WTC11 (cell line): ENCODE measurements at regions not wholly inside any gene's neighbourhood (a gene's known extent, or its start where the extent isn't known, plus 50 kb on each side); places are given as distances from the start of the nearest gene placed in this dataset.

Experiments
- ATAC-seq: fragments of 200-7000 bp; cut with Tn5 transposase; 2 replicates; pipeline ENCODE4 v1.10.0; 2021; ENCODE audit warnings: mild to moderate bottlenecking, moderate library complexity
- CTCF ChIA-PET: fragments of 300-600 bp; sonication (Branson Sonifier 250); formaldehyde crosslinking; loops from one replicate; lab custom pipeline; 2021; ENCODE audit warnings: antibody characterized with exemption; lab: Charles Lee
- POLR2A ChIA-PET: fragments of 350-600 bp; sonication (Branson Sonifier 250); formaldehyde crosslinking; loops from one replicate; lab custom pipeline; 2021; ENCODE audit warnings: antibody characterized with exemption; lab: Charles Lee
- DNase-seq: peaks from one replicate; pipeline ENCODE4 v3.0.0; 2021; ENCODE audit warnings: low spot score
- H3K27ac Mint-ChIP-seq: 2 replicates; pipeline ENCODE4 v1.8.0; 2021; ENCODE audit warnings: mixed read lengths
- H3K27me3 Mint-ChIP-seq: 2 replicates; pipeline ENCODE4 v1.8.0; 2021; ENCODE audit warnings: low read depth, mild to moderate bottlenecking, moderate library complexity, mixed read lengths
- H3K36me3 Mint-ChIP-seq: 2 replicates; pipeline ENCODE4 v1.8.0; 2021; ENCODE audit warnings: mixed read lengths
- H3K4me1 Mint-ChIP-seq: 2 replicates; pipeline ENCODE4 v1.8.0; 2022; ENCODE audit warnings: mixed read lengths
- H3K4me3 Mint-ChIP-seq: 2 replicates; pipeline ENCODE4 v1.8.0; 2021; ENCODE audit warnings: mild to moderate bottlenecking, moderate library complexity, mixed read lengths
- H3K9me3 Mint-ChIP-seq: 2 replicates; pipeline ENCODE4 v1.8.0; 2021; ENCODE audit warnings: mixed read lengths
- ATF1 ChIP-seq: sonication (generic); formaldehyde crosslinking; IDR thresholded peaks from 2 replicates; pipeline ENCODE4 v1.8.1; 2023; ENCODE audit warnings: mild to moderate bottlenecking, moderate library complexity, missing genetic modification reagents
- FOXJ3 ChIP-seq: sonication (generic); formaldehyde crosslinking; IDR thresholded peaks from 2 replicates; pipeline ENCODE4 v1.9.0; 2021; ENCODE audit warnings: missing genetic modification reagents, mild to moderate bottlenecking, borderline replicate concordance
- GABPB1 ChIP-seq: sonication (generic); formaldehyde crosslinking; IDR thresholded peaks from 2 replicates; pipeline ENCODE4 v1.8.1; 2023; ENCODE audit warnings: mild to moderate bottlenecking, missing genetic modification reagents
- IRF2 ChIP-seq: sonication (generic); formaldehyde crosslinking; IDR thresholded peaks from 2 replicates; pipeline ENCODE4 v1.8.0; 2022; ENCODE audit warnings: low read depth, missing genetic modification reagents, borderline replicate concordance
- JAZF1 ChIP-seq: fragments of 250-450 bp; sonication (Bioruptor Pico); IDR thresholded peaks from 2 replicates; pipeline ENCODE4 v1.9.0; 2021; ENCODE audit warnings: moderate library complexity, mild to moderate bottlenecking, inconsistent platforms
- MYBL2 ChIP-seq: sonication (generic); formaldehyde crosslinking; IDR thresholded peaks from 2 replicates; pipeline ENCODE4 v1.8.1; 2023; ENCODE audit warnings: mild to moderate bottlenecking, moderate library complexity, missing genetic modification reagents
- OVOL2 ChIP-seq: fragments of 250-450 bp; sonication (Bioruptor Pico); IDR thresholded peaks from 2 replicates; pipeline ENCODE4 v1.9.0; 2021; ENCODE audit warnings: mild to moderate bottlenecking, borderline replicate concordance
- RELA ChIP-seq: sonication (generic); formaldehyde crosslinking; IDR thresholded peaks from 2 replicates; pipeline ENCODE4 v1.8.1; 2022; ENCODE audit warnings: missing genetic modification reagents, mild to moderate bottlenecking, borderline replicate concordance
- SMAD3 ChIP-seq: sonication (generic); formaldehyde crosslinking; IDR thresholded peaks from 2 replicates; pipeline ENCODE4 v1.8.0; 2022; ENCODE audit warnings: missing genetic modification reagents, mild to moderate bottlenecking, borderline replicate concordance
- SOX15 ChIP-seq: fragments of 250-450 bp; sonication (Bioruptor Pico); IDR thresholded peaks from 2 replicates; pipeline ENCODE4 v1.9.0; 2021; ENCODE audit warnings: mild to moderate bottlenecking
- TEAD4 ChIP-seq: sonication (generic); formaldehyde crosslinking; IDR thresholded peaks from 2 replicates; pipeline ENCODE4 v1.8.0; 2022; ENCODE audit warnings: mild to moderate bottlenecking, missing genetic modification reagents
- ZBTB21 ChIP-seq: sonication (generic); formaldehyde crosslinking; IDR thresholded peaks from 2 replicates; pipeline ENCODE4 v1.8.1; 2023; ENCODE audit warnings: mild to moderate bottlenecking, missing genetic modification reagents, borderline replicate concordance
- ZNF121 ChIP-seq: sonication (generic); formaldehyde crosslinking; IDR thresholded peaks from 2 replicates; pipeline ENCODE4 v1.8.0; 2023; ENCODE audit warnings: missing genetic modification reagents
- ZNF219 ChIP-seq: sonication (generic); formaldehyde crosslinking; IDR thresholded peaks from 2 replicates; pipeline ENCODE4 v1.8.0; 2023; ENCODE audit warnings: missing genetic modification reagents, mild to moderate bottlenecking, borderline replicate concordance
- ZNF423 ChIP-seq: fragments of 250-450 bp; sonication (Bioruptor Pico); IDR thresholded peaks from 2 replicates; pipeline ENCODE4 v2.1.2; 2022; ENCODE audit warnings: mild to moderate bottlenecking, moderate library complexity
- TF ChIP-seq, protein P1 (sequence below): sonication (generic); formaldehyde crosslinking; IDR thresholded peaks from 2 replicates; pipeline ENCODE4 v1.8.0; 2022; ENCODE audit warnings: mild to moderate bottlenecking, missing genetic modification reagents
- TF ChIP-seq, protein P2 (sequence below): fragments of 250-450 bp; sonication (Bioruptor Pico); IDR thresholded peaks from 2 replicates; pipeline ENCODE4 v1.9.0; 2021; ENCODE audit warnings: moderate library complexity, mild to moderate bottlenecking, inconsistent platforms, borderline replicate concordance
- TF ChIP-seq, protein P3 (sequence below): fragments of 250-450 bp; sonication (Bioruptor Pico); IDR thresholded peaks from 2 replicates; pipeline ENCODE4 v1.9.0; 2021; ENCODE audit warnings: mild to moderate bottlenecking
- TF ChIP-seq, protein P4 (sequence below): fragments of 250-450 bp; sonication (Bioruptor Pico); IDR thresholded peaks from 2 replicates; pipeline ENCODE4 v2.1.2; 2022; ENCODE audit warnings: mild to moderate bottlenecking, moderate library complexity
- TF ChIP-seq, protein P5 (sequence below): sonication (generic); formaldehyde crosslinking; IDR thresholded peaks from 2 replicates; pipeline ENCODE4 v1.8.0; 2023; ENCODE audit warnings: mild to moderate bottlenecking, missing genetic modification reagents
- TF ChIP-seq, protein P6 (sequence below): sonication (generic); formaldehyde crosslinking; IDR thresholded peaks from 2 replicates; pipeline ENCODE4 v1.8.1; 2022; ENCODE audit warnings: mild to moderate bottlenecking, moderate library complexity, missing genetic modification reagents
- TF ChIP-seq, protein P7 (sequence below): fragments of 250-450 bp; sonication (Bioruptor Pico); IDR thresholded peaks from 2 replicates; pipeline ENCODE4 v1.9.0; 2021; ENCODE audit warnings: mild to moderate bottlenecking

DNA sequence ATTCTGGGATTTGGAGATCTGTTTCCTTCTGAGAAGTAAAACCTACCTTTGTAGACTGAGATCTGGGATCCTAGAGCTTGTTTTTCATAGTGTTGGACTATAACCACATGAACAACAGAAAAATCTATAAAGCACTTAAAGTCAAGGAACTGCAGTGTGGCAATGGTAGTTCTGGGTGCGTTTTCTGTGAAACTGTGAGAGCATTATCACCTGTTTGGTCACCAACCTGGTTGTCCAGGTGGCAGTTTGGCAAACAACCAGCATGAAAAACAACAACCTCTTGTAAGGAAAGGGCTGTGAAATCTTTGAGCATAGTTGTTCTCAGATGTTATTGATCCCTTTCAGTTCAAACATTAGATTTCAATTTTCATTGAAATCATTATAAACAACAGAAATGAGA lies 215.8 kb upstream of the CITED2 start (continued):
- no peak for TF ChIP-seq IRF2
- TF ChIP-seq OVOL2 (CRISPR knock-in tag) = no peak
- TF ChIP-seq JAZF1 (CRISPR knock-in tag) = no peak

DNA sequence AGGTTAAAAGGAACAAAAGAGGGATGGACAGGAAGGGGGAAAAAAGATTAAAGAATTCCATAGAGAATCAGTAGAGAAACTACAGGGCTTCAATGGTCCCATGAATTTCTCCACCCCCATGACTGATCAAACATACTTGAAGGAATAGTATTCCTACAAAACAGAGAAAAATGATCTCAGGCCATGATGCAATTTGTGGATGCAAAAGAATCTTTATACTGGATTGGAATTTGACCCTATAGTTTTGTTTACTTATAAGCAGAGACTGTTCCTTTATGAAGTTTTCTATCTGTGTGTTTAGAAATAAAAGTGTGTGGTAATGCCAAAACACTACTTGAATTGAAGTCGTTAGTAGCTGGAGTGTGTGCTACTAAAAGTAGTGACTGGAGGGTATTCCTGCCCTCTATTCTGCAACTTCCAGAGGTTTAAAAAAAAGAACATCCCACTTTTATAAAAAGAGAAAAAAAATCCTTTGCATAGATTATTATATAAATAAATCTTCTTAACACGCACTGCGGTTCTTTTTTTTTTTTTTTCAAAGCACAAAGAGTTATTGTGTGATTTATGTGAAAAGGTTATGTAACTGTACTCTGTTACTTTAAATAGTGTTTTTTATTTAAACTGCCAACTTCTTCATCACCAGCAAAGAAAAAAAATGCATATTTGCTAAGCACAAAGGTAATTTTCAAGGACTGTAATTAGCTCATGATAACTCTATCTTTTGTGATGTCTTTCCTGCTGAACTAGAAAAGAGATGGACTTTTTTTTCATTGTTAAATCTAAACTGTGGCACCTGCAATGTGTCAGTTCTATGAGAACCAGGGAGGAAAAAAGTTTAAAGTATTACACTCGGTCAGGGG lies 214.5 kb upstream of the CITED2 start:
- H3K4me3 Mint-ChIP-seq = no peak overlapping the region
- no peak overlapping the region for H3K27ac Mint-ChIP-seq
- H3K36me3 Mint-ChIP-seq = no peaks in the 10 kb centered on the region
- peaks cover 9% of the 10 kb centered on the region; the same call in 1 of the 2 replicates for H3K4me1 Mint-ChIP-seq
- POLR2A ChIA-PET = no interaction called here
- peak; percentile 77 for TF ChIP-seq GABPB1 (CRISPR knock-in tag)
- no peak for TF ChIP-seq ATF1
- ATAC-seq = no peak
- H3K27me3 Mint-ChIP-seq = no peaks in the 10 kb centered on the region
- H3K9me3 Mint-ChIP-seq = no peaks in the 10 kb centered on the region
- no peak for DNase-seq
- CTCF ChIA-PET = no interaction called here

DNA sequence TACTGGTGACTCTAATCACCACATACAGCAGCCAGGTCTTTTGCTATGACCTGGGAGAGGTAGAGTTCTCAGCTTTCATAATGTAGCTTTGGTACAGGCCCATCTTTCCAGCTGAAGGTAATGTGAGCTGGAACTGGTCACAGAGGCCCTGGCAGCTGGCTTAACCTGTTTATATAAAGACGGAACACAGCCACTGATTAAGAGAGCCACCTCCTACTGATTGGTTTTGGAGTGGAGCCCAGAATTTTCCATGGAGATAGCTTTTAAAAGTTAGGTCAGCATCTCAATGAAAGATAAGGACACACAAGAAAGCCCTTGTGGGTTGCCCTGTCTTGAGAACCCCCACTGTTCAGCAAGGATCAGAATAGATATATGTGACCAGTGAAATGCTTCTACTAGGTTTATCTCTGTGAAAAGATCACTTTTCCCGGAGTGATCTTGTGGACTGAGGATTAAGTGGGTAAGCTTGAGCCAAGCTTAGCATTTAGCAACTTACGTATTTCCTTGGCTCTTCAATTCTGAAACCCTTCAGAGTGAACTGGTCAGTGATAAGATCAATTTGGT lies 213.7 kb upstream of the CITED2 start:
- H3K27me3 Mint-ChIP-seq = no peaks in the 10 kb centered on the region
- no peak overlapping the region for H3K4me3 Mint-ChIP-seq
- POLR2A ChIA-PET = interaction anchor here (1.4 kb wide), 1 partner anchor 213 kb away, joined by 10 read pairs; no protein-coding TSS in a partner anchor
- no peak for TF ChIP-seq SOX15 (CRISPR knock-in tag)
- TF ChIP-seq ZBTB21 = no peak
- TF ChIP-seq, protein P1, sequence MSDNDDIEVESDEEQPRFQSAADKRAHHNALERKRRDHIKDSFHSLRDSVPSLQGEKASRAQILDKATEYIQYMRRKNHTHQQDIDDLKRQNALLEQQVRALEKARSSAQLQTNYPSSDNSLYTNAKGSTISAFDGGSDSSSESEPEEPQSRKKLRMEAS = no peak
- no peak for TF ChIP-seq ATF1
- TF ChIP-seq, protein P2, sequence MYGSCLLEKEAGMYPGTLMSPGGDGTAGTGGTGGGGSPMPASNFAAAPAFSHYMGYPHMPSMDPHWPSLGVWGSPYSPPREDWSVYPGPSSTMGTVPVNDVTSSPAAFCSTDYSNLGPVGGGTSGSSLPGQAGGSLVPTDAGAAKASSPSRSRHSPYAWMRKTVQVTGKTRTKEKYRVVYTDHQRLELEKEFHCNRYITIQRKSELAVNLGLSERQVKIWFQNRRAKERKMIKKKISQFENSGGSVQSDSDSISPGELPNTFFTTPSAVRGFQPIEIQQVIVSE = no peak
- TF ChIP-seq, protein P3, sequence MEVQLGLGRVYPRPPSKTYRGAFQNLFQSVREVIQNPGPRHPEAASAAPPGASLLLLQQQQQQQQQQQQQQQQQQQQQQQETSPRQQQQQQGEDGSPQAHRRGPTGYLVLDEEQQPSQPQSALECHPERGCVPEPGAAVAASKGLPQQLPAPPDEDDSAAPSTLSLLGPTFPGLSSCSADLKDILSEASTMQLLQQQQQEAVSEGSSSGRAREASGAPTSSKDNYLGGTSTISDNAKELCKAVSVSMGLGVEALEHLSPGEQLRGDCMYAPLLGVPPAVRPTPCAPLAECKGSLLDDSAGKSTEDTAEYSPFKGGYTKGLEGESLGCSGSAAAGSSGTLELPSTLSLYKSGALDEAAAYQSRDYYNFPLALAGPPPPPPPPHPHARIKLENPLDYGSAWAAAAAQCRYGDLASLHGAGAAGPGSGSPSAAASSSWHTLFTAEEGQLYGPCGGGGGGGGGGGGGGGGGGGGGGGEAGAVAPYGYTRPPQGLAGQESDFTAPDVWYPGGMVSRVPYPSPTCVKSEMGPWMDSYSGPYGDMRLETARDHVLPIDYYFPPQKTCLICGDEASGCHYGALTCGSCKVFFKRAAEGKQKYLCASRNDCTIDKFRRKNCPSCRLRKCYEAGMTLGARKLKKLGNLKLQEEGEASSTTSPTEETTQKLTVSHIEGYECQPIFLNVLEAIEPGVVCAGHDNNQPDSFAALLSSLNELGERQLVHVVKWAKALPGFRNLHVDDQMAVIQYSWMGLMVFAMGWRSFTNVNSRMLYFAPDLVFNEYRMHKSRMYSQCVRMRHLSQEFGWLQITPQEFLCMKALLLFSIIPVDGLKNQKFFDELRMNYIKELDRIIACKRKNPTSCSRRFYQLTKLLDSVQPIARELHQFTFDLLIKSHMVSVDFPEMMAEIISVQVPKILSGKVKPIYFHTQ = no peak
- TF ChIP-seq RELA = no peak
- TF ChIP-seq FOXJ3 (CRISPR knock-in tag) = no peak
- no peak for TF ChIP-seq ZNF423
- TF ChIP-seq ZNF121 (CRISPR knock-in tag) = no peak
- no peak for TF ChIP-seq MYBL2
- no peaks in the 10 kb centered on the region for H3K36me3 Mint-ChIP-seq
- DNase-seq = no peak
- ATAC-seq = no peak
- CTCF ChIA-PET = no interaction called here
- H3K9me3 Mint-ChIP-seq = no peaks in the 10 kb centered on the region
- no peak overlapping the region for H3K27ac Mint-ChIP-seq
- H3K4me1 Mint-ChIP-seq = peaks cover 9% of the 10 kb centered on the region; the same call in 1 of the 2 replicates

DNA sequence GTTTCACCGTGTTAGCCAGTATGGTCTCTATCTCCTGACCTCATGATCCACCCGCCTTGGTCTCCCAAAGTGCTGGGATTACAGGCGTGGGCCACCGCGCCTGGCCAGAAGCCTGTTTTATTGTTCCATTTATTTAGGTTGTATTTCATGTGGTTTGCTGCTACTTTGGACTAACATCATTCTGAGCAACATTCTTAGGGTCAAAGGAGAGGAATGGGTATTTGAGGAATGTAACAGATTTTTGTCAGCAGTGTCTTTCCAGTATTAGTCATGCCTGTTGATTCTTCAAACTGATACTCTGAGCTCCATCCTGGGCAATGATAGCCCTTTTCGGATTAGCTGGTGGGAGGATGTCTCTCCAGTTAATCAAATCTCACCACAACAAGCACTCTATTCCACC lies 213.0 kb upstream of the CITED2 start:
- Mint-ChIP-seq H3K36me3 (no peaks in the 10 kb centered on the region), H3K9me3 (no peaks in the 10 kb centered on the region), H3K4me1 (peaks cover 9% of the 10 kb centered on the region; the same call in 1 of the 2 replicates), H3K27me3 (no peaks in the 10 kb centered on the region), H3K27ac (no peak overlapping the region), H3K4me3 (no peak overlapping the region)
- CTCF ChIA-PET = no interaction called here
- DNase-seq (no peak), ATAC-seq (no peak)
- POLR2A ChIA-PET = interaction anchor here (1.4 kb wide), 1 partner anchor 212 kb away, joined by 10 read pairs; no protein-coding TSS in a partner anchor
- TF ChIP-seq, protein P4, sequence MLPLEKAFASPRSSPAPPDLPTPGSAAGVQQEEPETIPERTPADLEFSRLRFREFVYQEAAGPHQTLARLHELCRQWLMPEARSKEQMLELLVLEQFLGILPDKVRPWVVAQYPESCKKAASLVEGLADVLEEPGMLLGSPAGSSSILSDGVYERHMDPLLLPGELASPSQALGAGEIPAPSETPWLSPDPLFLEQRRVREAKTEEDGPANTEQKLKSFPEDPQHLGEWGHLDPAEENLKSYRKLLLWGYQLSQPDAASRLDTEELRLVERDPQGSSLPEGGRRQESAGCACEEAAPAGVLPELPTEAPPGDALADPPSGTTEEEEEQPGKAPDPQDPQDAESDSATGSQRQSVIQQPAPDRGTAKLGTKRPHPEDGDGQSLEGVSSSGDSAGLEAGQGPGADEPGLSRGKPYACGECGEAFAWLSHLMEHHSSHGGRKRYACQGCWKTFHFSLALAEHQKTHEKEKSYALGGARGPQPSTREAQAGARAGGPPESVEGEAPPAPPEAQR (CRISPR knock-in tag) = no peak
- TF ChIP-seq, protein P5, sequence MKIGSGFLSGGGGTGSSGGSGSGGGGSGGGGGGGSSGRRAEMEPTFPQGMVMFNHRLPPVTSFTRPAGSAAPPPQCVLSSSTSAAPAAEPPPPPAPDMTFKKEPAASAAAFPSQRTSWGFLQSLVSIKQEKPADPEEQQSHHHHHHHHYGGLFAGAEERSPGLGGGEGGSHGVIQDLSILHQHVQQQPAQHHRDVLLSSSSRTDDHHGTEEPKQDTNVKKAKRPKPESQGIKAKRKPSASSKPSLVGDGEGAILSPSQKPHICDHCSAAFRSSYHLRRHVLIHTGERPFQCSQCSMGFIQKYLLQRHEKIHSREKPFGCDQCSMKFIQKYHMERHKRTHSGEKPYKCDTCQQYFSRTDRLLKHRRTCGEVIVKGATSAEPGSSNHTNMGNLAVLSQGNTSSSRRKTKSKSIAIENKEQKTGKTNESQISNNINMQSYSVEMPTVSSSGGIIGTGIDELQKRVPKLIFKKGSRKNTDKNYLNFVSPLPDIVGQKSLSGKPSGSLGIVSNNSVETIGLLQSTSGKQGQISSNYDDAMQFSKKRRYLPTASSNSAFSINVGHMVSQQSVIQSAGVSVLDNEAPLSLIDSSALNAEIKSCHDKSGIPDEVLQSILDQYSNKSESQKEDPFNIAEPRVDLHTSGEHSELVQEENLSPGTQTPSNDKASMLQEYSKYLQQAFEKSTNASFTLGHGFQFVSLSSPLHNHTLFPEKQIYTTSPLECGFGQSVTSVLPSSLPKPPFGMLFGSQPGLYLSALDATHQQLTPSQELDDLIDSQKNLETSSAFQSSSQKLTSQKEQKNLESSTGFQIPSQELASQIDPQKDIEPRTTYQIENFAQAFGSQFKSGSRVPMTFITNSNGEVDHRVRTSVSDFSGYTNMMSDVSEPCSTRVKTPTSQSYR (CRISPR knock-in tag) = no peak
- TF ChIP-seq, protein P6, sequence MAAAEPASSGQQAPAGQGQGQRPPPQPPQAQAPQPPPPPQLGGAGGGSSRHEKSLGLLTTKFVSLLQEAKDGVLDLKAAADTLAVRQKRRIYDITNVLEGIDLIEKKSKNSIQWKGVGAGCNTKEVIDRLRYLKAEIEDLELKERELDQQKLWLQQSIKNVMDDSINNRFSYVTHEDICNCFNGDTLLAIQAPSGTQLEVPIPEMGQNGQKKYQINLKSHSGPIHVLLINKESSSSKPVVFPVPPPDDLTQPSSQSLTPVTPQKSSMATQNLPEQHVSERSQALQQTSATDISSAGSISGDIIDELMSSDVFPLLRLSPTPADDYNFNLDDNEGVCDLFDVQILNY (CRISPR knock-in tag) = no peak
- TF ChIP-seq, protein P7, sequence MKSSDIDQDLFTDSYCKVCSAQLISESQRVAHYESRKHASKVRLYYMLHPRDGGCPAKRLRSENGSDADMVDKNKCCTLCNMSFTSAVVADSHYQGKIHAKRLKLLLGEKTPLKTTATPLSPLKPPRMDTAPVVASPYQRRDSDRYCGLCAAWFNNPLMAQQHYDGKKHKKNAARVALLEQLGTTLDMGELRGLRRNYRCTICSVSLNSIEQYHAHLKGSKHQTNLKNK (CRISPR knock-in tag) = no peak
- TF ChIP-seq TEAD4 (CRISPR knock-in tag) (no peak), ZNF219 (CRISPR knock-in tag) (no peak), SMAD3 (CRISPR knock-in tag) (no peak)
